IMR-90 (cell line): ENCODE measurements at regions not wholly inside any gene's neighbourhood (a gene's known extent, or its start where the extent isn't known, plus 50 kb on each side); places are given as distances from the start of the nearest gene placed in this dataset.
"Not testable (repeated sequence)": the region's sequence is repeated elsewhere in the genome, so short reads cannot be mapped to it uniquely, and the experiment has no call there.

Experiments used
- ATAC-seq: fragments of 200-7000 bp; cut with Tn5 transposase; 2 replicates; pipeline ENCODE4 v1.9.1; 2020; ENCODE audit warnings: low read depth, mild to moderate bottlenecking, moderate library complexity
- BruUV-seq: library from RNA; stranded (reverse); fragments of 400-500 nt; replicated peaks from 2 replicates; lab custom pipeline; 2021; lab: Mats Ljungman, UMichigan
- CTCF ChIA-PET: fragments of 300-600 bp; formaldehyde crosslinking; extraction: SDS; loops from one replicate; lab custom pipeline; 2021; ENCODE audit warnings: antibody characterized with exemption; lab: Yijun Ruan, JAX
- POLR2A ChIA-PET: fragments of 300-600 bp; sonication (Branson Sonifier 250); formaldehyde crosslinking; loops from one replicate; lab custom pipeline; 2022; ENCODE audit warnings: antibody characterized with exemption; ENCODE audit not compliant: unreplicated experiment; lab: Charles Lee
- DNase-seq: peaks from one replicate; pipeline ENCODE4 v3.0.0; 2013
- H2AFZ ChIP-seq: replicated peaks from 2 replicates; pipeline ENCODE3; 2013; ENCODE audit warnings: low read length, mild to moderate bottlenecking; ENCODE audit not compliant: poor library complexity
- H2AK5ac ChIP-seq: 2 replicates; pipeline ENCODE4 v1.6.1; 2013; ENCODE audit warnings: low read depth, low read length, inconsistent platforms
- H2AK9ac ChIP-seq: replicated peaks from 2 replicates; pipeline ENCODE3; 2013; ENCODE audit warnings: mild to moderate bottlenecking, low read depth, low read length, moderate library complexity; ENCODE audit not compliant: poor library complexity
- H2BK120ac ChIP-seq: 2 replicates; pipeline ENCODE4 v1.6.1; 2013; ENCODE audit warnings: low read depth, low read length, inconsistent platforms
- H2BK15ac ChIP-seq: 3 replicates; pipeline ENCODE4 v1.6.1; 2013; ENCODE audit warnings: low read depth, low read length, inconsistent platforms
- H2BK20ac ChIP-seq: 2 replicates; pipeline ENCODE4 v1.6.1; 2013; ENCODE audit warnings: low read depth, mild to moderate bottlenecking, inconsistent platforms, low read length, moderate library complexity
- H2BK5ac ChIP-seq: 2 replicates; pipeline ENCODE4 v1.6.1; 2013; ENCODE audit warnings: mild to moderate bottlenecking, low read depth, low read length, inconsistent platforms; ENCODE audit not compliant: poor library complexity, severe bottlenecking
- H3K14ac ChIP-seq: replicated peaks from 2 replicates; pipeline ENCODE4 v1.6.1; 2013; ENCODE audit warnings: low read depth, low read length, inconsistent platforms
- H3K18ac ChIP-seq: 2 replicates; pipeline ENCODE4 v1.6.1; 2013; ENCODE audit warnings: low read depth, low read length, control low read depth
- H3K23ac ChIP-seq: 2 replicates; pipeline ENCODE4 v1.6.1; 2013; ENCODE audit warnings: low read depth, low read length, inconsistent platforms
- H3K27ac ChIP-seq: 2 replicates; pipeline ENCODE4 v1.5.1; 2013; ENCODE audit warnings: mild to moderate bottlenecking, control low read depth, low read length; ENCODE audit not compliant: insufficient read depth
- H3K27me3 ChIP-seq: 2 replicates; pipeline ENCODE4 v1.6.1; 2013; ENCODE audit warnings: low read length; ENCODE audit not compliant: control insufficient read depth, insufficient read depth
- H3K36me3 ChIP-seq: 2 replicates; pipeline ENCODE4 v1.6.1; 2013; ENCODE audit warnings: low read length, mixed read lengths; ENCODE audit not compliant: control insufficient read depth, insufficient read depth
- H3K4ac ChIP-seq: 2 replicates; pipeline ENCODE4 v1.6.1; 2013; ENCODE audit warnings: low read depth, low read length, inconsistent platforms
- H3K4me1 ChIP-seq: 2 replicates; pipeline ENCODE4 v1.6.1; 2013; ENCODE audit warnings: low read length, mixed read lengths; ENCODE audit not compliant: control insufficient read depth, insufficient read depth
- H3K4me2 ChIP-seq: 2 replicates; pipeline ENCODE4 v1.6.1; 2013; ENCODE audit warnings: low read depth, mild to moderate bottlenecking, control low read depth, low read length, moderate library complexity
- H3K4me3 ChIP-seq: 2 replicates; pipeline ENCODE4 v1.5.1; 2013; ENCODE audit warnings: low read depth, mild to moderate bottlenecking, control low read depth, low read length, moderate library complexity; ENCODE audit not compliant: insufficient read depth
- H3K56ac ChIP-seq: 2 replicates; pipeline ENCODE4 v1.6.1; 2013; ENCODE audit warnings: low read length, inconsistent platforms; ENCODE audit not compliant: insufficient read depth; ENCODE audit errors: extremely low read depth
- H3K79me1 ChIP-seq, 2 experiments: 2 replicates each; pipeline ENCODE4 v1.6.1; 2013; ENCODE audit warnings: low read length in 2 of 2, inconsistent platforms in 1 of 2, low read depth in 1 of 2
- H3K9ac ChIP-seq: 2 replicates; pipeline ENCODE4 v1.6.1; 2013; ENCODE audit warnings: low read depth, low read length, control low read depth
- H3K9me1 ChIP-seq: 2 replicates; pipeline ENCODE4 v1.6.1; 2013; ENCODE audit warnings: low read length, inconsistent platforms; ENCODE audit not compliant: insufficient read depth
- H3K9me3 ChIP-seq: 2 replicates; pipeline ENCODE4 v1.6.1; 2013; ENCODE audit warnings: low read length; ENCODE audit not compliant: control insufficient read depth, insufficient read depth
- H4K20me1 ChIP-seq: 2 replicates; pipeline ENCODE4 v1.6.1; 2013; ENCODE audit warnings: low read length, inconsistent platforms; ENCODE audit not compliant: insufficient read depth
- H4K5ac ChIP-seq: 2 replicates; pipeline ENCODE4 v1.6.1; 2013; ENCODE audit warnings: mild to moderate bottlenecking, low read depth, low read length, control low read depth
- H4K8ac ChIP-seq, 2 experiments: 2 replicates each; pipeline ENCODE4 v1.6.1; 2013; ENCODE audit warnings: low read depth in 2 of 2, low read length in 2 of 2, control low read depth in 1 of 2, inconsistent platforms in 1 of 2
- H4K91ac ChIP-seq: 2 replicates; pipeline ENCODE4 v1.6.1; 2013; ENCODE audit warnings: low read depth, low read length, inconsistent platforms; ENCODE audit not compliant: insufficient read depth
- WGBS, 2 experiments: methylation state at CpG; one replicate each; pipeline versions ENCODE4 v1.1.5 to v1.1.7; 2013; ENCODE audit warnings: missing lambda C conversion rate in 2 of 2; ENCODE audit not compliant: insufficient read length in 1 of 2; ENCODE audit errors: extremely low coverage in 2 of 2; 5-methylcytosine and 5-hydroxymethylcytosine counted together
- dilution Hi-C: fragments of 300-500 bp; cut with HindIII; formaldehyde crosslinking; loops from one replicate; pipeline ENCODE4 v1.14.3; 2018; ENCODE audit warnings: low sequenced_read_pairs; ENCODE audit not compliant: unreplicated experiment
- in situ Hi-C: fragments of 300-500 bp; cut with MboI; formaldehyde crosslinking; loops from 3 replicates; pipeline ENCODE4 v1.14.3; 2019; ENCODE audit warnings: low sequenced_read_pairs, inconsistent platforms, mixed read lengths
- intact Hi-C: fragments of 100-400 bp; cut with micrococcal nuclease; formaldehyde crosslinking; loops from 2 replicates; pipeline ENCODE4 v1.10.0; 2022

DNA sequence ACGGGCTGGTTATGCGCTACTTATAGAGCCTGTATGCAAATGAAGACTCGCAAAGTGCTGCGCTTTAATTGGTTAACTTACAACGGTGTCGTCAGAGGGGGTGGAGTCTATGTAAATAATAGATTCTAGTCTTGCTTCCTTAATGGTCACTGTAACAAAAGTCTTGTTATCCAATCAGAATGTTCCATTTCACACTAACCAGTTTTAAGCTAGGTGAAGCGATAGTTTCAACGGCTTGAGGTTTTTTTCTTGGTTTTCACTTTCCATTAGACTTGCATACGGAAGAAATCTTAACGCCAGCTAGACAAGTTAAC, 66.9 kb downstream of the FAM72B start:
- not testable (repeated sequence) for H2BK15ac ChIP-seq

DNA sequence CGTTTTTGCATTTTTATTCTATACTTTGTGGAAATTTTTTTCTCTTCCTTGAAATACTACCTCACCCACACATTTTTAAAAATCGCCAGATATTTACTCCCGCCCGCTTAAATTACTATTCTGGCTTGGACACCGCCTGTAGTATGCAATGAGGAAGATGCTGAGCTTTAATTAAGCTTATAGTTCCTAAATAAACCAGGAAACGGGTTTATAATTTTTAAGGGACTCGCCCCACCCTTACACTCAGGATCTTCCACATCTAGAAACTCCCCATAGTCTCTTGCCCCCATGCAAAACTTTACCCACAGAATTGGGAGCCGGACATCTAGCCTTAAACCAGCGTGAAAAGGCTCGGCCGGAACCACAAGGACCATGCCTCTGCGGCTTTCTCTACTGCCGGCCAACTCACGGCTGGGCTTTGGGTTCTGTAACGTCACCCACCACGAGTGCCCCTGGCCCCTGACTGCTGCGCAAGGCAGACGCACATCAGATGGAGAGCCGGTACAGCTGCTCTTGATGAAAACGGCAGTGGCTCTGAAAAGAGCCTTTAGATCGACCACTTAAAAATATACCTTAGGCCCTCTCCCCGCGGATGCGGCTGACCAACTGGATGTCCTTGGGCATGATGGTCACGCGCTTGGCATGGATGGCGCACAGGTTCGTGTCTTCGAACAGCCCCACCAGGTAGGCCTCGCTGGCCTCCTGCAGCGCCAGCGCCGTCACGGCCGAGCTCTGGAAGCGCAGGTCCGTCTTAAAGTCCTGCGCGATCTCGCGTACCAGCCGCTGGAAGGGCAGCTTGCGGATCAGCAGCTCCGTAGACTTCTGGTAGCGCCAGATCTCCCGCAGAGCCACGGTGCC, 66.3 kb downstream of the FAM72B start:
- H3K9ac ChIP-seq: peak overlapping the region; percentile 38; the same call in 1 of the 2 replicates

More for the DNA sequence above, 66.9 kb downstream of the FAM72B start:
- H3K9me1 ChIP-seq, H4K5ac ChIP-seq, H3K9ac ChIP-seq, H3K18ac ChIP-seq, H3K4ac ChIP-seq, H3K27me3 ChIP-seq, CTCF ChIA-PET, H3K36me3 ChIP-seq, BruUV-seq, DNase-seq, H2AFZ ChIP-seq, H2BK20ac ChIP-seq, H2BK120ac ChIP-seq, H3K9me3 ChIP-seq, H3K4me1 ChIP-seq, H2AK5ac ChIP-seq, H2BK5ac ChIP-seq, intact Hi-C loops, H3K27ac ChIP-seq, dilution Hi-C loops, H3K56ac ChIP-seq, H4K20me1 ChIP-seq, POLR2A ChIA-PET, H3K14ac ChIP-seq, H4K91ac ChIP-seq, H2AK9ac ChIP-seq, H3K23ac ChIP-seq, in situ Hi-C loops, H3K79me1 ChIP-seq, H4K8ac ChIP-seq: not testable (repeated sequence)
- Histone ChIP-seq H3K4me2 (peak overlapping the region; percentile 72; the same call in 1 of the 2 replicates), H3K4me3 (peak overlapping the region; percentile 60; the same call in 1 of the 2 replicates)
- ATAC-seq: peak; percentile 92
- no CpG with 5 or more reads among the region's 10 CpGs for WGBS, 2 experiments

More for the DNA sequence above, 66.3 kb downstream of the FAM72B start:
- Histone ChIP-seq H3K4me3 (peak overlapping the region; percentile 44), H3K27ac (peak overlapping the region; percentile 55; the same call in 1 of the 2 replicates), H2AFZ (peak overlapping the region; percentile 82), H2BK5ac (peak overlapping the region; percentile 76), H4K8ac (peak overlapping the region; percentile 57 to 60; a peak in 1 of 4 replicates), H3K4me2 (peak overlapping the region; percentile 67)
- H2BK20ac ChIP-seq, H3K27me3 ChIP-seq, H2AK5ac ChIP-seq, H3K4me1 ChIP-seq, H2BK120ac ChIP-seq, H2AK9ac ChIP-seq, H3K9me1 ChIP-seq, POLR2A ChIA-PET, H2BK15ac ChIP-seq, H4K91ac ChIP-seq, H3K14ac ChIP-seq, H3K9me3 ChIP-seq, H4K5ac ChIP-seq, intact Hi-C loops, H3K36me3 ChIP-seq, H4K20me1 ChIP-seq, H3K23ac ChIP-seq, BruUV-seq, in situ Hi-C loops, H3K79me1 ChIP-seq, H3K18ac ChIP-seq, dilution Hi-C loops, H3K4ac ChIP-seq, H3K56ac ChIP-seq, CTCF ChIA-PET: not testable (repeated sequence)
- ATAC-seq: peak; percentile 41
- 0% methylated on average over 2 of the region's 47 CpGs; no CpG with 5 or more reads in 1 of the 2 experiments for WGBS, 2 experiments
- peak; percentile 33 for DNase-seq
